HEK293 (cell line): ENCODE measurements at regions not wholly inside any gene's neighbourhood (a gene's known extent, or its start where the extent isn't known, plus 50 kb on each side); places are given as distances from the start of the nearest gene placed in this dataset.

Experiments
- CTCF ChIA-PET: fragments of 350-600 bp; formaldehyde crosslinking; extraction: SDS; loops from one replicate; lab custom pipeline; 2021; ENCODE audit warnings: antibody characterized with exemption; lab: Yijun Ruan, JAX
- POLR2A ChIA-PET: fragments of 300-600 bp; formaldehyde crosslinking; extraction: SDS; loops from one replicate; lab custom pipeline; 2020; ENCODE audit warnings: antibody characterized with exemption, inconsistent platforms; lab: Yijun Ruan, JAX
- H3K27ac ChIP-seq: fragments of 200-500 bp; sonication (Bioruptor generic); 2 replicates; pipeline ENCODE4 v1.5.1; 2014; ENCODE audit warnings: low read depth, low read length, control low read depth, inconsistent platforms; ENCODE audit errors: extremely low read depth
- H3K36me3 ChIP-seq, 2 experiments: fragments of 200-500 bp in 1 of 2; sonication (Bioruptor generic) in 1 of 2; 1 replicate in 1 of 2; 2 replicates in 1 of 2; pipeline ENCODE4 v1.5.1; 2014 to 2017; ENCODE audit warnings: inconsistent platforms in 2 of 2, low read length in 2 of 2; ENCODE audit not compliant: control insufficient read depth in 2 of 2, insufficient read depth in 1 of 2
- H3K4me1 ChIP-seq: fragments of 200-500 bp; sonication (Bioruptor generic); 2 replicates; pipeline ENCODE4 v1.5.1; 2014; ENCODE audit warnings: mild to moderate bottlenecking, low read length, inconsistent platforms; ENCODE audit not compliant: control insufficient read depth, insufficient read depth
- H3K4me3 ChIP-seq: 2 replicates; pipeline ENCODE4 v1.5.1; 2011; ENCODE audit warnings: low read depth, mild to moderate bottlenecking, control low read depth, low read length, moderate library complexity
- H3K9me3 ChIP-seq: fragments of 200-500 bp; sonication (Bioruptor generic); 2 replicates; pipeline ENCODE4 v1.5.1; 2014; ENCODE audit warnings: low read depth, low read length, inconsistent platforms; ENCODE audit not compliant: control insufficient read depth, insufficient read depth
- GLI4 ChIP-seq: fragments of 450-650 bp; formaldehyde crosslinking; IDR thresholded peaks from 2 replicates; pipeline ENCODE4 v1.5.1; 2016; ENCODE audit warnings: missing biosample characterization, missing genetic modification characterization
- KLF10 ChIP-seq: fragments of 450-650 bp; IDR thresholded peaks from 2 replicates; pipeline ENCODE4 v1.5.1; 2018; ENCODE audit warnings: missing biosample characterization, mild to moderate bottlenecking, missing genetic modification characterization
- PRDM1 ChIP-seq: fragments of 450-650 bp; formaldehyde crosslinking; IDR thresholded peaks from 2 replicates; pipeline ENCODE4; 2016; ENCODE audit warnings: missing biosample characterization, missing genetic modification characterization
- ZBTB48 ChIP-seq: fragments of 450-650 bp; formaldehyde crosslinking; IDR thresholded peaks from 2 replicates; pipeline ENCODE4 v1.5.1; 2016; ENCODE audit warnings: missing biosample characterization, missing genetic modification characterization
- ZFP69B ChIP-seq: fragments of 450-650 bp; formaldehyde crosslinking; IDR thresholded peaks from 2 replicates; pipeline ENCODE4 v1.5.1; 2016; ENCODE audit warnings: missing biosample characterization, missing genetic modification characterization
- ZNF10 ChIP-seq: fragments of 450-650 bp; formaldehyde crosslinking; IDR thresholded peaks from 2 replicates; pipeline ENCODE4 v1.5.1; 2017; ENCODE audit warnings: missing biosample characterization, missing genetic modification characterization
- ZNF138 ChIP-seq: fragments of 450-650 bp; formaldehyde crosslinking; IDR thresholded peaks from 2 replicates; pipeline ENCODE4 v1.5.1; 2016; ENCODE audit warnings: missing biosample characterization, missing genetic modification characterization, borderline replicate concordance
- ZNF169 ChIP-seq: fragments of 450-650 bp; formaldehyde crosslinking; IDR thresholded peaks from 2 replicates; pipeline ENCODE4 v1.5.1; 2016; ENCODE audit warnings: missing biosample characterization, missing genetic modification characterization
- ZNF26 ChIP-seq: fragments of 450-650 bp; formaldehyde crosslinking; IDR thresholded peaks from 2 replicates; pipeline ENCODE4 v1.5.1; 2016; ENCODE audit warnings: missing biosample characterization, missing genetic modification characterization
- ZNF266 ChIP-seq: fragments of 450-650 bp; formaldehyde crosslinking; IDR thresholded peaks from 2 replicates; pipeline ENCODE4 v1.5.1; 2016; ENCODE audit warnings: missing biosample characterization, missing genetic modification characterization, low read depth
- ZNF513 ChIP-seq: fragments of 450-650 bp; IDR thresholded peaks from 2 replicates; pipeline ENCODE4 v1.5.1; 2018; ENCODE audit warnings: missing biosample characterization, missing genetic modification characterization
- ZNF518A ChIP-seq: fragments of 450-650 bp; formaldehyde crosslinking; conservative IDR thresholded peaks from 2 replicates; pipeline ENCODE4 v1.5.1; 2016; ENCODE audit warnings: low read depth, missing biosample characterization, missing genetic modification characterization
- ZNF596 ChIP-seq: fragments of 450-650 bp; IDR thresholded peaks from 2 replicates; pipeline ENCODE4 v1.5.0; 2018; ENCODE audit warnings: missing biosample characterization, mild to moderate bottlenecking, missing genetic modification characterization, moderate library complexity
- ZNF623 ChIP-seq: fragments of 450-650 bp; formaldehyde crosslinking; IDR thresholded peaks from 2 replicates; pipeline ENCODE4 v1.5.1; 2016; ENCODE audit warnings: missing biosample characterization, missing genetic modification characterization
- ZNF658 ChIP-seq: fragments of 450-650 bp; formaldehyde crosslinking; IDR thresholded peaks from 2 replicates; pipeline ENCODE4; 2016; ENCODE audit warnings: missing biosample characterization, missing genetic modification characterization
- ZNF664 ChIP-seq: fragments of 450-650 bp; formaldehyde crosslinking; IDR thresholded peaks from 2 replicates; pipeline ENCODE4 v1.5.1; 2016; ENCODE audit warnings: missing biosample characterization, missing genetic modification characterization
- ZNF747 ChIP-seq: fragments of 450-650 bp; formaldehyde crosslinking; IDR thresholded peaks from 2 replicates; pipeline ENCODE4 v1.5.1; 2016; ENCODE audit warnings: missing biosample characterization, missing genetic modification characterization

GRCh38 chr2:200089040-200089755 is 133.8 kb downstream of the MAIP1 start:
- TF ChIP-seq ZNF658 (tag by site-specific recombination) (no peak), ZNF518A (tag by site-specific recombination) (no peak), ZNF138 (tag by site-specific recombination) (no peak), KLF10 (tag by site-specific recombination) (no peak), ZNF596 (tag by site-specific recombination) (no peak), ZNF664 (no peak), ZNF623 (tag by site-specific recombination) (no peak), ZNF266 (tag by site-specific recombination) (no peak), ZNF747 (tag by site-specific recombination) (no peak), ZFP69B (tag by site-specific recombination) (no peak), ZNF10 (tag by site-specific recombination) (no peak), ZNF169 (tag by site-specific recombination) (no peak), ZNF26 (tag by site-specific recombination) (no peak), ZNF513 (tag by site-specific recombination) (no peak), PRDM1 (tag by site-specific recombination) (no peak)
- no peaks in the 10 kb centered on the region for H3K9me3 ChIP-seq
- no peak overlapping the region for H3K27ac ChIP-seq
- no peaks in the 10 kb centered on the region for H3K36me3 ChIP-seq
- no peak overlapping the region for H3K4me3 ChIP-seq
- POLR2A ChIA-PET: no interaction called here
- peaks cover 5% of the 10 kb centered on the region; the same call in 1 of the 2 replicates for H3K4me1 ChIP-seq
- CTCF ChIA-PET: interaction anchor here (0.7 kb wide), 1 partner anchor 17 kb away, joined by 3 read pairs; no protein-coding TSS in a partner anchor

GRCh38 chr2:200089756-200090109 is 134.4 kb downstream of the MAIP1 start:
- Histone ChIP-seq H3K4me1 (peaks cover 5% of the 10 kb centered on the region; the same call in 1 of the 2 replicates), H3K4me3 (no peak overlapping the region), H3K9me3 (no peaks in the 10 kb centered on the region), H3K27ac (no peak overlapping the region), H3K36me3 (no peaks in the 10 kb centered on the region)
- ChIA-PET CTCF (no interaction called here), POLR2A (no interaction called here)
- no peak for TF ChIP-seq ZBTB48 (tag by site-specific recombination)
- TF ChIP-seq GLI4 (tag by site-specific recombination): no peak
